Upper lobe of left lung (tissue), 6 donors: ENCODE measurements at regions not wholly inside any gene's neighbourhood (a gene's known extent, or its start where the extent isn't known, plus 50 kb on each side); places are given as distances from the start of the nearest gene placed in this dataset.

Experiments used
- ATAC-seq, 2 donors: fragments of 200-7000 bp; cut with Tn5 transposase; one replicate each; pipeline ENCODE4 v1.9.1; 2022; ENCODE audit warnings: mild to moderate bottlenecking in 2 of 2, moderate library complexity in 2 of 2; ENCODE audit not compliant: low FRiP score in 2 of 2
- DNase-seq, 2 donors: peaks; one replicate each; pipeline ENCODE4 v3.0.0-alpha.2; 2019 to 2020
- H3K27ac ChIP-seq, 4 donors: fragments of 200-600 bp; sonication (generic); one replicate each; pipeline ENCODE4 v1.5.1; 2016 to 2019
- H3K27me3 ChIP-seq, 4 donors: fragments of 200-600 bp; sonication (generic); one replicate each; pipeline ENCODE4 v1.5.1; 2017 to 2019
- H3K36me3 ChIP-seq, 4 donors: fragments of 200-600 bp; sonication (generic); one replicate each; pipeline ENCODE4 v1.5.1; 2016 to 2019
- H3K4me1 ChIP-seq, 4 donors: fragments of 200-600 bp; sonication (generic); one replicate each; pipeline ENCODE4 v1.5.1; 2018 to 2019
- H3K4me3 ChIP-seq, 4 donors: fragments of 200-600 bp; sonication (generic); one replicate each; pipeline ENCODE4 v1.5.1; 2017 to 2019; ENCODE audit warnings: mild to moderate bottlenecking in 2 of 4, moderate library complexity in 1 of 4
- H3K9me3 ChIP-seq, 4 donors: fragments of 200-600 bp; sonication (generic); one replicate each; pipeline ENCODE4 v1.5.1; 2018 to 2019
- CTCF ChIP-seq, 6 experiments: fragments of 450-650 bp in 4 of 6; fragments of 200-600 bp in 2 of 6; sonication (generic) in 2 of 6; IDR thresholded peaks; one replicate each; pipeline ENCODE4 v1.5.1; 2016 to 2019; ENCODE audit warnings: antibody characterized with exemption in 6 of 6
- EP300 ChIP-seq, 4 donors: sonication (generic); formaldehyde crosslinking; IDR thresholded peaks; one replicate each; pipeline ENCODE4 v1.5.1; 2017; ENCODE audit warnings: antibody characterized with exemption in 4 of 4, control low read depth in 2 of 4
- POLR2A ChIP-seq, 4 donors: fragments of 450-650 bp; IDR thresholded peaks; one replicate each; pipeline ENCODE4 v1.5.1; 2016 to 2017; ENCODE audit warnings: antibody characterized with exemption in 4 of 4, mild to moderate bottlenecking in 2 of 4
- POLR2AphosphoS5 ChIP-seq, 2 donors: sonication (generic); formaldehyde crosslinking; IDR thresholded peaks; one replicate each; pipeline ENCODE4 v1.5.1; 2017; ENCODE audit warnings: antibody characterized with exemption in 2 of 2
- WGBS, 2 donors: methylation state at CpG; one replicate each; pipeline ENCODE4 v1.1.5; 2017 to 2018; 5-methylcytosine and 5-hydroxymethylcytosine counted together
- donor health status: DM: no; HTN: no; CAD: no; lungs with moderate emphysema.
- donor health status: DM: no; HTN: yes; CAD: no; lungs with severe emphysema.

DNA sequence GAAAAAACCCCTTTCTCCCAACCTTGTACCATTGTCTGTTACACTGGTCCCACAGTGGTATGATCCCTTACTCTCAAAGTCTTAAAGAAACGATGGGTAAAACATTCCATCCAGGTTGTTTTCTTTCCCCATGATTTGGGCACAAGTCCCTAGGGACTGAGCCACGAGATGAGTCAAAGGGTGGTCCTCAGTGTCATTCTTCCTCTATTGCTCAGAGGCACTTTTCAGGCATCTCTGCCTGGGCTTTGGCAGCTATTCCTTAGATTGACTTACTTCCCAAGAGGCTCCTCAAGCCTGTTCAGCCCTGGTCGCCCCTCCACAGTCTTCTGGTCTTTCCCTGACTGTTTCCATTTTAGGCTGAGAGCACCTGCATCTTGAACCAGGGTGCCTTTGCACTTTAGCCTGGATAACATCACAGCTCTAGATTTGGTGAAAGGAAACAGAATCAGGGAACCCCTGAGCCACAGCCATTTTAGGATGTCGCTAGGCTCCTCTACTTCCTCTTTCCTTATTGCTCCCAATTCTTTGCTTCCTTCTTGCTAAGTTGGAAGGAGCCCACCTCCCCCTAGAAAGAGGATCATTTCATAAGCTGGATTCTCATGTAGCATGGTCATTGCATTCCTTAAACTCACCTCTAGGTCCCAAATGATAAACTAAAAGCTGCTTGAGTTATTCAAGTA, 131.0 kb upstream of the TPRG1 start:
- Histone ChIP-seq H3K36me3 (no peaks in the 10 kb centered on the region), H3K27ac (no peak overlapping the region), H3K4me3 (no peak overlapping the region), H3K9me3 (no peaks in the 10 kb centered on the region), H3K4me1 (peaks cover 0 to 11% (median 0%) of the 10 kb centered on the region in 4 donors), H3K27me3 (no peaks in the 10 kb centered on the region)
- 63 to 67% methylated on average over 4 of the region's 4 CpGs for WGBS, 2 donors
- no peak for ATAC-seq
- TF ChIP-seq EP300 (IDR thresholded peaks at IDR 0.05) (no peak), POLR2AphosphoS5 (IDR thresholded peaks at IDR 0.05) (no peak), CTCF (IDR thresholded peaks at IDR 0.05) (no peak), POLR2A (IDR thresholded peaks at IDR 0.05) (no peak)
- DNase-seq = no peak

DNA sequence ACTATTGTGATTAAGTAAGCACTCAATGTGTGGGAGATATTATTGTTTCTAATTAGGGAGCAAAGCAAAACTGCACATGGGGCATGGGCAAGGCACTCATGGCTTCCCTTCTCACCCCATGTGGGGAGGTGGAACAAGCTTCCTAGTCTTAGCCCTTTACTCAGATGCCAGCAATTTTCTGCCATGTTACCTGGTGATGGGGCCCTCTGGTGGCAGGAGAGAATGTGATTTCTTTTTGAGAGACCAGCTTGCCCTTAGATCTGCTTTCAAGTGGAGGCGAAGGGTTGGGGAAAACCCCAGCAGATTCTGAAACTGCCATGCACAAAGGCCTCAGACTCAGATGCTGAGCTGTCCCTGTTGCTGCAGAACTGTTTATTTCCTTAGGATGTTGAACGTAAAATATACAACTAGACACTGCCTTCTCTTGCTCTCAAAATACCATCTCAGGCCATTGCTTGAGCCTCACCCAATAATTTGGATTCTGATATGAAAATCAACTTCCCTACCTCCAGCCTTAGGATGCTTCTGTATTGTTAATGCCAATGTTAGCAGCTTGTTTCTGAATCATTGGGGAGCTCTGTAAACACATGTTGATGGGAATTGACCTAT, 130.2 kb upstream of the TPRG1 start:
- H3K27ac ChIP-seq = no peak overlapping the region
- ATAC-seq (peak; percentile 29 to 67), DNase-seq (peak in 1 of 2 donors; percentile 59)
- H3K9me3 ChIP-seq = no peaks in the 10 kb centered on the region
- TF ChIP-seq CTCF (IDR thresholded peaks at IDR 0.05) = peak; percentile 10 to 56 (median 43)
- TF ChIP-seq POLR2AphosphoS5 (IDR thresholded peaks at IDR 0.05) = no peak
- TF ChIP-seq POLR2A (IDR thresholded peaks at IDR 0.05) = no peak
- no peak for TF ChIP-seq EP300 (IDR thresholded peaks at IDR 0.05)
- no peaks in the 10 kb centered on the region for H3K27me3 ChIP-seq
- peaks cover 0 to 11% (median 0%) of the 10 kb centered on the region in 4 donors for H3K4me1 ChIP-seq
- H3K4me3 ChIP-seq = no peak overlapping the region
- 32 to 62% methylated on average over 2 of the region's 2 CpGs for WGBS, 2 donors
- H3K36me3 ChIP-seq = no peaks in the 10 kb centered on the region

- ATAC-seq (no peak), DNase-seq (no peak)
- peaks cover 0 to 11% (median 0%) of the 10 kb centered on the region in 4 donors for H3K4me1 ChIP-seq
- 79 to 87% methylated on average over 4 of the region's 4 CpGs for WGBS, 2 donors
- no peak for TF ChIP-seq EP300 (IDR thresholded peaks at IDR 0.05)
- no peak for TF ChIP-seq POLR2A (IDR thresholded peaks at IDR 0.05)
- TF ChIP-seq POLR2AphosphoS5 (IDR thresholded peaks at IDR 0.05) = no peak
- no peak for TF ChIP-seq CTCF (IDR thresholded peaks at IDR 0.05)
- H3K27ac ChIP-seq = no peak overlapping the region
- no peaks in the 10 kb centered on the region for H3K9me3 ChIP-seq
- H3K36me3 ChIP-seq = no peaks in the 10 kb centered on the region
- no peak overlapping the region for H3K4me3 ChIP-seq
- H3K27me3 ChIP-seq = no peaks in the 10 kb centered on the region
Observed at GRCh38 chr3:189042832-189043231, 128.9 kb upstream of the TPRG1 start.

GRCh38 chr3:189049458-189050236, 122.1 kb upstream of the TPRG1 start:
- no peak overlapping the region for H3K27ac ChIP-seq
- no peaks in the 10 kb centered on the region for H3K36me3 ChIP-seq
- no peak overlapping the region for H3K4me3 ChIP-seq
- no peak for TF ChIP-seq EP300 (IDR thresholded peaks at IDR 0.05)
- TF ChIP-seq POLR2AphosphoS5 (IDR thresholded peaks at IDR 0.05) = no peak
- no peak for TF ChIP-seq CTCF (IDR thresholded peaks at IDR 0.05)
- no peak for TF ChIP-seq POLR2A (IDR thresholded peaks at IDR 0.05)
- DNase-seq (no peak), ATAC-seq (no peak)
- no peaks in the 10 kb centered on the region for H3K27me3 ChIP-seq
- 77 to 83% methylated on average over 7 of the region's 7 CpGs for WGBS, 2 donors
- H3K4me1 ChIP-seq = no peaks in the 10 kb centered on the region
- H3K9me3 ChIP-seq = no peaks in the 10 kb centered on the region
